Endodermal cell (in vitro differentiated cells): ENCODE measurements at regions not wholly inside any gene's neighbourhood (a gene's known extent, or its start where the extent isn't known, plus 50 kb on each side); places are given as distances from the start of the nearest gene placed in this dataset.

Source experiments
- DNase-seq: peaks from one replicate; pipeline ENCODE4 v3.0.0-alpha.2; 2017
- H3K27ac ChIP-seq: 2 replicates; pipeline ENCODE4 v1.5.1; 2013; ENCODE audit warnings: mild to moderate bottlenecking, low read depth, low read length, moderate library complexity
- H3K27me3 ChIP-seq: 2 replicates; pipeline ENCODE4 v1.6.1; 2013; ENCODE audit warnings: mild to moderate bottlenecking, low read length, moderate library complexity; ENCODE audit not compliant: insufficient read depth, control insufficient read depth, poor library complexity, severe bottlenecking
- H3K36me3 ChIP-seq: 2 replicates; pipeline ENCODE4 v1.7.0; 2013; ENCODE audit warnings: mild to moderate bottlenecking, low read length, moderate library complexity; ENCODE audit not compliant: control insufficient read depth, insufficient read depth
- H3K4me1 ChIP-seq: one replicate; pipeline ENCODE4 v1.7.0; 2013; ENCODE audit warnings: low read length; ENCODE audit not compliant: control insufficient read depth, insufficient read depth
- H3K4me3 ChIP-seq: 2 replicates; pipeline ENCODE4 v1.5.1; 2013; ENCODE audit warnings: mild to moderate bottlenecking, low read length, moderate library complexity
- H3K9ac ChIP-seq: 2 replicates; pipeline ENCODE4 v1.6.1; 2013; ENCODE audit warnings: mild to moderate bottlenecking, low read length, moderate library complexity; ENCODE audit not compliant: poor library complexity, severe bottlenecking; ENCODE audit errors: extremely low read depth
- H3K9me3 ChIP-seq: 2 replicates; pipeline ENCODE4 v1.6.1; 2013; ENCODE audit warnings: mild to moderate bottlenecking, low read length, moderate library complexity; ENCODE audit not compliant: control insufficient read depth
- H3K27ac Mint-ChIP-seq: 2 replicates; pipeline ENCODE4 v1.8.0; 2020; ENCODE audit warnings: mixed read lengths
- H3K27me3 Mint-ChIP-seq: 2 replicates; pipeline ENCODE4 v1.8.0; 2021; ENCODE audit warnings: mild to moderate bottlenecking, mixed read lengths; ENCODE audit not compliant: insufficient read depth
- H3K36me3 Mint-ChIP-seq: 2 replicates; pipeline ENCODE4 v1.8.0; 2020; ENCODE audit warnings: low read depth, mixed read lengths
- H3K4me1 Mint-ChIP-seq: 2 replicates; pipeline ENCODE4 v1.8.0; 2020; ENCODE audit warnings: mixed read lengths
- H3K4me3 Mint-ChIP-seq: 2 replicates; pipeline ENCODE4 v1.8.0; 2020; ENCODE audit warnings: mild to moderate bottlenecking, moderate library complexity, mixed read lengths
- H3K9me3 Mint-ChIP-seq: 2 replicates; pipeline ENCODE4 v1.8.0; 2020; ENCODE audit warnings: mild to moderate bottlenecking, mixed read lengths
- WGBS, 2 experiments: methylation state at CpG; one replicate each; pipeline versions ENCODE4 v1.1.5 to v1.1.7; 2013; ENCODE audit warnings: missing lambda C conversion rate in 2 of 2, mixed read lengths in 1 of 2; ENCODE audit not compliant: insufficient coverage in 1 of 2, insufficient read length in 1 of 2; 5-methylcytosine and 5-hydroxymethylcytosine counted together
- TF ChIP-seq, protein P1 (sequence below): fragments of 200-600 bp; sonication (generic); conservative IDR thresholded peaks from 2 replicates; pipeline ENCODE4 v1.5.0; 2021; ENCODE audit warnings: antibody characterized with exemption, mild to moderate bottlenecking

DNA sequence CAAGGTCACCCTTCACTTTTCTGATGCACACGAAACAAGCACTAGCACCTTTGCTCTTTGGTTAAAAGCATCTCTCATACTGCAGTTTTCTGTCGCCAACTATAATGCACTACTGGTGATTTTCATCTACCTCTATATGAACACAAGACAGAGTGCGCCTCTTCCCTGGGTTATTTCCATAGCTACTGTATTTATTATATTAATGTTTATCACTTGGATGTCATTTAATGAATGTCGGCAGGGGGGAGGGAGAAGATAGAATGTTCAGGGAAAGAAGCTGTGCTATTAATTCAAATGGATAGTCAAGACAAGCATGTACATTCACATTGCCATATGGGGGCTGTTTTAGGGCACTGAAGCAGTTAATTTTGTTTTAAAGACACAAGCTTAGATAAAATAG is 174.1 kb upstream of the SAMSN1 start:
- Histone ChIP-seq H3K36me3 (no peaks in the 10 kb centered on the region), H3K4me3 (no peak overlapping the region), H3K9me3 (no peaks in the 10 kb centered on the region), H3K9ac (no peak overlapping the region), H3K27me3 (no peaks in the 10 kb centered on the region), H3K27ac (no peak overlapping the region), H3K4me1 (no peaks in the 10 kb centered on the region)
- Mint-ChIP-seq H3K9me3 (no peaks in the 10 kb centered on the region), H3K27me3 (no peaks in the 10 kb centered on the region), H3K4me3 (no peak overlapping the region), H3K36me3 (no peaks in the 10 kb centered on the region), H3K4me1 (no peaks in the 10 kb centered on the region), H3K27ac (no peak overlapping the region)
- TF ChIP-seq, protein P1, sequence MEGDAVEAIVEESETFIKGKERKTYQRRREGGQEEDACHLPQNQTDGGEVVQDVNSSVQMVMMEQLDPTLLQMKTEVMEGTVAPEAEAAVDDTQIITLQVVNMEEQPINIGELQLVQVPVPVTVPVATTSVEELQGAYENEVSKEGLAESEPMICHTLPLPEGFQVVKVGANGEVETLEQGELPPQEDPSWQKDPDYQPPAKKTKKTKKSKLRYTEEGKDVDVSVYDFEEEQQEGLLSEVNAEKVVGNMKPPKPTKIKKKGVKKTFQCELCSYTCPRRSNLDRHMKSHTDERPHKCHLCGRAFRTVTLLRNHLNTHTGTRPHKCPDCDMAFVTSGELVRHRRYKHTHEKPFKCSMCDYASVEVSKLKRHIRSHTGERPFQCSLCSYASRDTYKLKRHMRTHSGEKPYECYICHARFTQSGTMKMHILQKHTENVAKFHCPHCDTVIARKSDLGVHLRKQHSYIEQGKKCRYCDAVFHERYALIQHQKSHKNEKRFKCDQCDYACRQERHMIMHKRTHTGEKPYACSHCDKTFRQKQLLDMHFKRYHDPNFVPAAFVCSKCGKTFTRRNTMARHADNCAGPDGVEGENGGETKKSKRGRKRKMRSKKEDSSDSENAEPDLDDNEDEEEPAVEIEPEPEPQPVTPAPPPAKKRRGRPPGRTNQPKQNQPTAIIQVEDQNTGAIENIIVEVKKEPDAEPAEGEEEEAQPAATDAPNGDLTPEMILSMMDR: no peak
- 40 to 67% methylated on average over 1 to 4 of the region's 4 CpGs for WGBS, 2 experiments
- no peak for DNase-seq

DNA sequence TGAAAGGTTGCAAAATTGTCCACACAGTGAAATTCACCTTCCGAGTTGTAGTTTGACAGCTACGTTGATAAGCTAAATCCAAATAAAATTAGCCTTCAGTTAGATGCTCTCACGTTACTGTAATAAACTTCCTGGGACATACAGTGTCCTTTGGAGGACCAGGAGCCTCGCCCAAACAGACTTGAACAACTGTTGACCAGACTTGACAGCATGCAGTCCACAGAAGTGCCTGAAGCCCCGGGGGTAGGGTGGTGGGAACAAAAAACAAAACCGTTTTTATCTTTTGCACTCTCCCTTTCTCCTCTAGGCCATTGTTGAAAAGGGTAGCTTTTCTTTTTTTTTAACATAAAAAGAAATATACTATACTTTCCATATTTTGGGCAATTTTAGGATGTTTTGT is 172.8 kb upstream of the SAMSN1 start:
- H3K36me3 Mint-ChIP-seq: no peaks in the 10 kb centered on the region
- peaks cover under 1% of the 10 kb centered on the region for H3K9me3 Mint-ChIP-seq
- H3K4me3 Mint-ChIP-seq: no peak overlapping the region
- TF ChIP-seq, protein P1: no peak
- Histone ChIP-seq H3K27me3 (no peaks in the 10 kb centered on the region), H3K27ac (no peak overlapping the region), H3K9me3 (no peaks in the 10 kb centered on the region), H3K4me1 (no peaks in the 10 kb centered on the region), H3K9ac (no peak overlapping the region), H3K36me3 (no peaks in the 10 kb centered on the region), H3K4me3 (no peak overlapping the region)
- no peak overlapping the region for H3K27ac Mint-ChIP-seq
- H3K4me1 Mint-ChIP-seq: no peaks in the 10 kb centered on the region
- no peak for DNase-seq
- WGBS, 2 experiments: 81 to 92% methylated on average over 4 to 5 of the region's 6 CpGs
- H3K27me3 Mint-ChIP-seq: no peaks in the 10 kb centered on the region

DNA sequence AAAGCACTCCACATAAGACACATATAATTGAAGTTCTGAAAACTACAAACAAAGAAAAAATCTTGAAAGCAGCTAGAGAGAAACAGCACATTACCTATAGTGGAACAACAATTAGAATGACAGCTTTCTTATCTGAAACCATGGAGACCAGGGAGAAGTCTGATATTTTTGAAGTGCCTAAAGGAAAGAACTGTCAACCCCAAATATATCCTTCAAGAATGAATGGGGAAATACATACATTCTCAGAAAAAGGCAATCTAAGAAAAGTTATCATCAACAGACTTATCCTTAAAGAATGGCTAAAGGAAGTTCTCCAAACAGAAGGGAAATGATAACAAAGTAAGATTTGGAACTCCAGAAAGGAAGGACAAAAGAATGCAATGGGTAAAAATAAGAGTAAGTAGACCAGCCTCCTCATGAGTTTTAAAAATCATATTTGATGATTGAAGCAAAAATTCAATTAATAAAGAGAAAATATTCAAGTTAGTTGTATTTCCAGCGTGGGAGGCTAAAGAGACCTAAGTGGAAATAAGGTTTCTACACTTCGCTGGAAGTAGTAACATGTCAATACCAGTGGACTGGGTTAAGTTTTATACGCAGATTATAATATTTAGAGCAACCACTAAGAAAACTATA is 170.8 kb upstream of the SAMSN1 start:
- 93% methylated on average over 3 of the region's 3 CpGs; no CpG with 5 or more reads in 1 of the 2 experiments for WGBS, 2 experiments
- no peak overlapping the region for H3K4me3 ChIP-seq
- H3K4me1 ChIP-seq: no peaks in the 10 kb centered on the region
- H3K36me3 ChIP-seq: no peaks in the 10 kb centered on the region
- no peak overlapping the region for H3K9ac ChIP-seq
- no peaks in the 10 kb centered on the region for H3K36me3 Mint-ChIP-seq
- peaks cover 10% of the 10 kb centered on the region for H3K9me3 Mint-ChIP-seq
- H3K27ac Mint-ChIP-seq: no peak overlapping the region
- no peaks in the 10 kb centered on the region for H3K27me3 Mint-ChIP-seq
- TF ChIP-seq, protein P1: no peak
- DNase-seq: no peak
- no peak overlapping the region for H3K4me3 Mint-ChIP-seq
- no peaks in the 10 kb centered on the region for H3K9me3 ChIP-seq
- H3K4me1 Mint-ChIP-seq: no peaks in the 10 kb centered on the region
- no peaks in the 10 kb centered on the region for H3K27me3 ChIP-seq
- H3K27ac ChIP-seq: no peak overlapping the region
